OCI-LY3 (cell line): ENCODE measurements at regions not wholly inside any gene's neighbourhood (a gene's known extent, or its start where the extent isn't known, plus 50 kb on each side); places are given as distances from the start of the nearest gene placed in this dataset.

Experiments used
- H2AFZ ChIP-seq: fragments of 200-600, 300-600 bp; shearing (Covaris generic); 2 replicates; pipeline ENCODE4 v1.6.0; 2014; ENCODE audit warnings: antibody characterized with exemption, low read depth, low read length
- H3K27ac ChIP-seq: fragments of 200-600, 300-600 bp; sonication (generic); 2 replicates; pipeline ENCODE4 v1.5.1; 2014; ENCODE audit warnings: mild to moderate bottlenecking, low read length, moderate library complexity, mixed read lengths
- H3K27me3 ChIP-seq: fragments of 200-600, 300-600 bp; sonication (generic); 2 replicates; pipeline ENCODE4 v1.6.1; 2014; ENCODE audit warnings: low read depth, low read length, mixed read lengths
- H3K36me3 ChIP-seq: fragments of 200-600, 300-600 bp; sonication (generic); replicated peaks from 2 replicates; pipeline ENCODE3; 2014; ENCODE audit warnings: low read depth, low read length, mixed read lengths
- H3K4me1 ChIP-seq: fragments of 300-600, 200-600 bp; sonication (generic); 2 replicates; pipeline ENCODE4 v1.6.1; 2014; ENCODE audit warnings: low read length, mixed read lengths
- H3K4me2 ChIP-seq: fragments of 200-600, 300-600 bp; sonication (generic); 2 replicates; pipeline ENCODE4 v1.6.1; 2014; ENCODE audit warnings: low read length, mixed read lengths
- H3K4me3 ChIP-seq: fragments of 300-600, 200-600 bp; sonication (generic); 2 replicates; pipeline ENCODE4 v1.5.1; 2014; ENCODE audit warnings: antibody characterized with exemption, mild to moderate bottlenecking, low read length, moderate library complexity
- H3K79me2 ChIP-seq: fragments of 300-600, 200-600 bp; shearing (Covaris generic); 2 replicates; pipeline ENCODE4 v1.6.1; 2014; ENCODE audit warnings: mild to moderate bottlenecking, low read length, mixed read lengths
- H3K9ac ChIP-seq: fragments of 300-600, 200-600 bp; shearing (Covaris generic); 2 replicates; pipeline ENCODE4 v1.6.0; 2014; ENCODE audit warnings: mild to moderate bottlenecking, low read length, moderate library complexity
- H3K9me3 ChIP-seq: fragments of 200-600, 300-600 bp; shearing (Covaris generic); 2 replicates; pipeline ENCODE4 v1.6.1; 2014; ENCODE audit warnings: low read length, mixed read lengths; ENCODE audit not compliant: insufficient read depth
- H4K20me1 ChIP-seq: fragments of 200-600, 300-600 bp; sonication (generic); 2 replicates; pipeline ENCODE4 v1.6.1; 2016; ENCODE audit warnings: low read length, mixed read lengths; ENCODE audit not compliant: insufficient read depth
- EZH2phosphoT487 ChIP-seq: fragments of 200-600 bp; shearing (Covaris generic); IDR thresholded peaks from 2 replicates; pipeline ENCODE4 v1.6.1; 2018; ENCODE audit warnings: antibody characterized with exemption, mixed run types, low read depth
- TF ChIP-seq, protein P1 (sequence below): fragments of 200-600, 300-600 bp; sonication (generic); IDR thresholded peaks from 2 replicates; pipeline ENCODE4 v1.5.1; 2014; ENCODE audit warnings: antibody characterized with exemption, low read length, low read depth

DNA sequence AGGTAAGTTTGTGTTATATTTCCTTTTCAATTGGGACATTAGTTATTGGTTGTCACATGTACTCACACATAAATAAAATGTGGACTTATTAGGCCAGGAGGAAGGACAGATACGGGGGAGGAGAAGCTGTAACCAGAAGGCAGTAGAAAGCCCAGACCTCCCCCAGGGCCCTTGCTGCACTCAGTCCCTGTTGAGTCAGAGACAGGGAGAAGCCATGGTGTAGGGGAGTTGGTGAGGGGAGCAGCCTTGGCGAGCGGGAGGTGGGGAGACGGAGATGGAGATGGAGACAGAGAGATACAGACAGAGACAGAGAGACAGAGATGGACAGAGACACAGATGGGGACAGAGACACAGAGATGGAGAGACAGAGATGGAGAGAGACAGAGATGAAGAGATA is 263.2 kb downstream of the DLL1 start:
- Histone ChIP-seq H3K27me3 (no peaks in the 10 kb centered on the region), H3K4me1 (no peaks in the 10 kb centered on the region), H3K79me2 (no peaks in the 10 kb centered on the region), H2AFZ (no peak overlapping the region), H3K4me2 (no peak overlapping the region), H3K36me3 (no peaks in the 10 kb centered on the region), H4K20me1 (no peaks in the 10 kb centered on the region), H3K9ac (no peak overlapping the region), H3K9me3 (no peaks in the 10 kb centered on the region), H3K27ac (no peak overlapping the region), H3K4me3 (no peak overlapping the region)
- TF ChIP-seq, protein P1, sequence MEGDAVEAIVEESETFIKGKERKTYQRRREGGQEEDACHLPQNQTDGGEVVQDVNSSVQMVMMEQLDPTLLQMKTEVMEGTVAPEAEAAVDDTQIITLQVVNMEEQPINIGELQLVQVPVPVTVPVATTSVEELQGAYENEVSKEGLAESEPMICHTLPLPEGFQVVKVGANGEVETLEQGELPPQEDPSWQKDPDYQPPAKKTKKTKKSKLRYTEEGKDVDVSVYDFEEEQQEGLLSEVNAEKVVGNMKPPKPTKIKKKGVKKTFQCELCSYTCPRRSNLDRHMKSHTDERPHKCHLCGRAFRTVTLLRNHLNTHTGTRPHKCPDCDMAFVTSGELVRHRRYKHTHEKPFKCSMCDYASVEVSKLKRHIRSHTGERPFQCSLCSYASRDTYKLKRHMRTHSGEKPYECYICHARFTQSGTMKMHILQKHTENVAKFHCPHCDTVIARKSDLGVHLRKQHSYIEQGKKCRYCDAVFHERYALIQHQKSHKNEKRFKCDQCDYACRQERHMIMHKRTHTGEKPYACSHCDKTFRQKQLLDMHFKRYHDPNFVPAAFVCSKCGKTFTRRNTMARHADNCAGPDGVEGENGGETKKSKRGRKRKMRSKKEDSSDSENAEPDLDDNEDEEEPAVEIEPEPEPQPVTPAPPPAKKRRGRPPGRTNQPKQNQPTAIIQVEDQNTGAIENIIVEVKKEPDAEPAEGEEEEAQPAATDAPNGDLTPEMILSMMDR, result no peak
- TF ChIP-seq EZH2phosphoT487, result no peak

DNA sequence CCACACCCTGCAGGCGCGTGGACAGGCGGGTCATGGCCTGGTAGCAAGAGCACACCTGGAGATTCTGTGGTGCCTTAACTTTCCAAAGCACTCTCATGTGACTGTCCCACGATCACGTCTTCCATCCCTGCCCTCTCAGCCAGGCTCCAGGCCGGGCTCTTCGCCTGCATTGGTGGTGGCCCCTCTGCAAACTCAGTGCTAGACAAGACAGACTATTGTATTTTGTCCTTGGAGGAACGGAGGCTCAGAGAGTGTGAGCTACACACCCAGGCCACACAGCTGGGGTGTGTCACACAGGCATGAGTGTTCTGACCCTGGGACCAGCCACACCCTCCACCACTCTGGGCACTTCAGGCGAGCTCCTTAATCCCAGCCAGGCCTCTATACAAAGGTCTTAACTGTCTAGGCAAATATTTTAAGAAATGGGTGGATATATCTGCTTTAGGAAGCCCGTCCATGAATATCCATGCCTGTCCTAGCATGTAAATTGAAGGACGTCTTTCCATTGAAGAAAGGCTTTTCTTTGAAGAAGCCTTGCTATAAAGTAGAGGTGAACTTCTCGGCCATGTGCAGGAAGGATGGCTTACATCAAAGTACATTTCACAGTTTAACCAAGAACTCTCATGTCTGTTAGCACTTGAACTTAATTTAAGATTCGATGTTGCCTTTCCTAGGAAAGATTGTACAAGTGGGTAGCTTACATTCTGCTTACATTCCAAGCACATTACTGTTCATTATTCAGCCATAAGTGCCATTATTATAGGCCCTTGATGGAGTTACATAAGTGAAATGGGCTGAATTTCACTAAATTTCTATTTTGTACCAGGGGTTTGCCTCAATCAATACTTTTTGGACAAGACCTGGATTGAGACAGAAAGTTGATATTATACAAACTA is 263.9 kb downstream of the DLL1 start:
- TF ChIP-seq, protein P1, result no peak
- TF ChIP-seq EZH2phosphoT487, result no peak
- no peaks in the 10 kb centered on the region for H3K9me3 ChIP-seq
- no peak overlapping the region for H3K9ac ChIP-seq
- no peaks in the 10 kb centered on the region for H4K20me1 ChIP-seq
- no peaks in the 10 kb centered on the region for H3K27me3 ChIP-seq
- H3K36me3 ChIP-seq, result no peaks in the 10 kb centered on the region
- no peak overlapping the region for H2AFZ ChIP-seq
- H3K4me3 ChIP-seq, result no peak overlapping the region
- H3K4me1 ChIP-seq, result no peaks in the 10 kb centered on the region
- H3K79me2 ChIP-seq, result no peaks in the 10 kb centered on the region
- no peak overlapping the region for H3K4me2 ChIP-seq
- no peak overlapping the region for H3K27ac ChIP-seq

DNA sequence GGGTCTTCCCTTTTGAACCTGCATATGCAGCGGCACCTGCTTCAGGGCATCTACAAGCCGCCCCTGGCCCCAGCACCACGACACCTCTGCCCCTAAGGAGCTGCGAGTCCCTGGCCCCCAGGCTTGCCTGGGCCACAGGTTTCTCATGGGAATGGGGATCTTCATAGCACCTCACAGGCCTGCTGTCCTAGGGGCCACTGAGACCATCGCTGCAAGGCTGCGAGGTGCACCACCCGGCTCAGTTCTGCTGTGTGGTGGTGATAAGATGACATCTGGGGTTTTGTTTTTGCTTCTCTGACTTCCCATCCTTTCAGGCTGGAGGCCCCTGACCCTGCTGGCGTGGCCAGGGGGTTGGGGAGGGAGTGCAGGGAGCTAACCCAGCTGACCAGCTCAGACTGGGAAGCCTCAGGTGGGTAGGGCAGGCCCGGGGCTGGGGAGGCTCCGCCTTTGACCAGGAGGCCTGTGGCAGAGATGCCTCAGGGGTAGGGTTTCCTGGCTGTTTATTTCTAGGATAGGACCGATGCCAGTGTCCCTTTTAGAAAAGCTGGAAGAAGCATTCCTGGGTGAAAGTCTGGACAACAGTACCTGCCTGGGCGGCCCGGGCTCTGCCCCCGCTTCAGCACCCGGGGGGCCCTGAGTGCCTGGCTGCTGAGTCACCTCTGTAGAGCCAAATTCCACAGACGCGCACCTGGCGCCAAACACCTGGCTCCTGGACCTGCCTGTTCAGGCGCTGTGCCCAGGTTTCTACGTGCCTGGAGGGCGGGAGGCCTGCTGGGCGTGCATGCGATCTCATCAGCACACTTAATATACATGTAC is 264.7 kb downstream of the DLL1 start:
- TF ChIP-seq, protein P1, result no peak
- no peak for TF ChIP-seq EZH2phosphoT487
- no peak overlapping the region for H3K27ac ChIP-seq
- no peak overlapping the region for H3K9ac ChIP-seq
- H3K9me3 ChIP-seq, result no peaks in the 10 kb centered on the region
- no peaks in the 10 kb centered on the region for H3K79me2 ChIP-seq
- no peaks in the 10 kb centered on the region for H3K36me3 ChIP-seq
- no peak overlapping the region for H2AFZ ChIP-seq
- H3K4me3 ChIP-seq, result no peak overlapping the region
- H3K4me1 ChIP-seq, result no peaks in the 10 kb centered on the region
- no peaks in the 10 kb centered on the region for H4K20me1 ChIP-seq
- no peaks in the 10 kb centered on the region for H3K27me3 ChIP-seq
- H3K4me2 ChIP-seq, result no peak overlapping the region

DNA sequence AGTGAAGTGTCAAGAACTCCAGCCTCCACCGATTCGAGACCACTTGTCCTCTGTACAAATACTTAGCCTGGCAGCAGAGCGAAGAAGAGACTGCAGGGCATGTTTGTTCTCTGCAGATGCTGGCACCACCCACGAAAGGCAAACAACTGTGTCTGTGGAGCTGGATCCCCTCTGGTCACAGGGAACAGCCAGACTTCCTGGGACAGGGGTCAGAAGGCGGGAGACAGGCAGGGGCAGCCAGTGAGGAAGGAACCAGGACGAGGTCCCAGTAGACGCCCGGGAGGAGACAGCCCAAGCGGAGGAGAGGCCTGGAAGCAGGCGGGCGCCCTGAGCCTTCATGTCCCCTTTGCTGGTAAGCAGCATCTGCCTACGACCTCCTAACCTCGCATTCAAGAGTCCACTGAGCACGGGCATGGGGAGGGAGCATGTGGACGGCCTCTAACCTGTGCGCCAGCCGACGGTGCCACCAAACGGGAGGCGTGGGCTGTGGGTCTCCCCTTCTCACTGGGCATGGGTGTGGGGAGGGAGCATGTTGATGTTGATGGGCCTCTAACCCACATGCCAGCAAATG is 265.5 kb downstream of the DLL1 start:
- Histone ChIP-seq H3K27ac (no peak overlapping the region), H3K4me3 (no peak overlapping the region), H3K9ac (no peak overlapping the region), H2AFZ (no peak overlapping the region), H3K79me2 (no peaks in the 10 kb centered on the region), H3K36me3 (no peaks in the 10 kb centered on the region), H4K20me1 (no peaks in the 10 kb centered on the region), H3K9me3 (no peaks in the 10 kb centered on the region), H3K27me3 (no peaks in the 10 kb centered on the region), H3K4me2 (no peak overlapping the region), H3K4me1 (no peaks in the 10 kb centered on the region)
- TF ChIP-seq EZH2phosphoT487, result no peak
- TF ChIP-seq, protein P1, result no peak
